ENCODE measurements at regions not wholly inside any gene's neighbourhood (a gene's known extent, or its start where the extent isn't known, plus 50 kb on each side); places are given as distances from the start of the nearest gene placed in this dataset.

GRCh38 chr7:85630904-85631600 is 444.2 kb upstream of the SEMA3D start:
- no peak for DNase-seq

GRCh38 chr7:85627791-85628586 is 441.1 kb upstream of the SEMA3D start:
- DNase-seq, result peak; percentile 14

GRCh38 chr7:85622059-85622458 is 435.2 kb upstream of the SEMA3D start:
- DNase-seq, result no peak

DNA sequence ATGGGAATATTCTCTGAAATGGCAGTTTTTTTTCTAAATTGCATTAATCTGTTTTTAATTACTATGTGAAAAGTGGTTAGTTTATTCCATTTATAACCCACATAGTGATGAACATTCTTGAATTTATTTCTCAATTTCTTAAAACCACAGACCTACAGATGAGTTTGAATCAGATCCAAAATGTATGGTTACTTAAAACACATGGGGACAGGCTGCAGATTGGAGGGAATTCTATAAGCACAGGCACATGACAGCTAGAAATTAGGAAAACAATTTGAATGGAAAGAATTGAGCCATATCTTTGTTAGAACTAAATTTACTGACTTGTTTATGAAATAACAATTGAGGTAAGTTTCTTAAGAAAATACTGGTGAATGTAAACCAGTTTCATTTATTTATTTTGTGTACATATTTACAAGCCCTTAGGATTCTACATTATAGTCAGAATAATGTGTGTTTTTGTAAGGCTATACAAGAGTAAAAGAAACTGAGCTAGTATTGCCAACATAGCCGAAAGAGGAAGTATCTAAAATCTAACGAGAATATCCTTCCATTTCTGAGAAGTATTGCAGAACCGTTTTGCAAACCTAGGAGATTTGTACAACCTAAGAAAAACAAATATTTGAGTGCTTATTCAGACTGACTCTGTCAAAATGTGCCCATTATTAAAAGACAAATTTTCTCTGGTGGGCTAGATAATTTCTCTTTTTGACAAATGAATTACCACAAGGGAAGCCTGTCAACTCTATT is 434.3 kb upstream of the SEMA3D start:
- peak; percentile 78 for DNase-seq

DNA sequence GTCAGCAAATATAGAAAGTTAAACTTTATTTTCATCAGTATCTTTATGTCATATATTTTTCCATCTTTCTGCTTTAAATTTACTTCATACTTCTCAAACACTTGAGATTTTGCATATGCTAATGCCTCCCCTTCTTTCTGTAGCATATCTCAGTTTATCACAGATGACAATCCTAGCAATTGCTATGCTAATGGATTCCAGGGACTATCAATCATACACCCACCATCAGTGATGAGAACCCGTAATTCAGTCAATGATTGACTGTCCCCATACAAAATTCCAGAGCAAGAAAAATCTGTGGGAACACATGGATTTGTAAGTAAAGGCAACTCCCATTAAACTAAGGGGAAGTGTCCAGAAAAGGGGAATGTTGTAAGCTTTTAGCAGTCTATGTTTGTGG is 432.4 kb upstream of the SEMA3D start:
- DNase-seq, result peak; percentile 36

- no peak for DNase-seq
These were observed 427.8 kb upstream of the SEMA3D start for GRCh38 chr7:85614684-85615083.

DNA sequence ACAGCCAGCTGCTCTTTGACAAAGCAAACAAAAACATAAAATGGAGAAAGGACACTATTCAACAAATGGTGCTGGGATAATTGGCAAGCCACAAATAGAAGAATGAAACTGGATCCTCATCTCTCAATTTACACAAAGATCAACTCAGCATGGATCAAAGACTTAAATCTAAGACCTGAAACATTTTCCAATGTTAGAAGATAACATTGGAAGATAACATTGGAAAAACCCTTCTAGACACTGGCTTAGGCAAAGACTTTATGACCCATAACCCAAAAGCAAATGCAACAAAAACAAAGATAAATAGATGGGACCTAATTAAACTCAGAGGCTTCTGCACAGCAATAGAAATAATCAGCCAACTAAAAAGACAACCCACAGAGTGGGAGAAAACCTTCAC is 425.7 kb upstream of the SEMA3D start:
- DNase-seq, result no peak

GRCh38 chr7:85608804-85609203 is 421.9 kb upstream of the SEMA3D start:
- DNase-seq, result no peak

DNA sequence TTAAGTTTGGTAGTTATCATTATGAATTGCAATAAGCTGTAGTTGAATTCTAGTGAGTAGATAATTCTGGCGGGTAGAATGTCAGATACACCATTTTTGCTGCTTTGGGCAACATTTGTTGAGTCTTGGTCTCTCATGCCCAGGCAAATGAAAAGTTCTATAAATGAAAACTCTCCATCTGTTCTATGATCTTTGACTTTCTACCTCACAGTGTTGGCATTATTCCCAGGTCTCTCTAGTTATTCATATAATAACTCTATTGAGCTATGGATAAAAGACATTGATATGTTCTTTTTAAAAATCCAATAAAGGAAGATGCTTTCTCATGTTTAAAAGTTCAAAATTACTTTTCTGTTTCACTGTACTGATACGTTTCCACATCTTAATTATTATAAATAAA is 415.3 kb upstream of the SEMA3D start:
- peak; percentile 43 for DNase-seq

DNA sequence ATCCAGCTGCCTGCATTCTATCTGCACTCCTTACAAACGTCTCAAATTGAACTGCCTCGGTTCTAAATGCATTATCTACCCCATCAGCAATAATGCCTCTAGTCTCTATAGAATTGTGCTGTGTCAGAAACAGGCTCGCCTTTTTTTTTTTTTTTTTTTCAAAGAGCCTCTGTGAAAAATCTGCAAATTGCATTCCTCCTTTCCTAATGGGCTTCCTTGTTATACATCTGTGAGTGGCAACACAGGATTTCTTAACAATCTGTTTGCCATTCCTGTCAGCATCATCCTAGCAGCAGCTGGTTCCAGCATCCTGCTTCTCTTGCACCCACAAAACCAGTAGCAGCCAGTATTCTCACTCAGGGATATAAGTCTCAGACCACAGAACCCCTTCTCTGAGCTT is 413.5 kb upstream of the SEMA3D start:
- peak; percentile 60 for DNase-seq

GRCh38 chr7:85596827-85597226 is 410.0 kb upstream of the SEMA3D start:
- DNase-seq, result no peak

DNA sequence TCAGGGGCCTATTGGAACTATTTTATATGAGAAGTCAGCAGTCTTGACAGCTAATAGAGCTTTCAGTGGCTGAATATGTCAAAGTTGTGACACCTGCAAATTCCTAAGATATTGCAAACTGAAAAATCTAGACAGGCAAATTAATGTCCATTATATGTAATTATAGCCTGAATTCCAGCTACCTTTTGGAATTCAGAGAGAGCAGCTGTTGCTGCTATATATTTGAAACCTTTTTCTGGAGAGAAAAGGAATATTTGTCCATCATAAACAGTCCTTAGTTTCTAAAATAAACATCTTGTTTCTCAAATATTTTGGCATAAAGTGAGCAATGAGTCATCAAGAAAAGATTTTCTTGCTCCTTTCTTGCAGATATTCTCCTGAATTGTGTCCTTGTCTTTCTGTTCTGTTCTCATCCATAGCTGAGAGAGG is 408.9 kb upstream of the SEMA3D start:
- DNase-seq, result peak; percentile 68

- no peak for DNase-seq
These were observed 406.5 kb upstream of the SEMA3D start for GRCh38 chr7:85593355-85593754.

GRCh38 chr7:85587785-85588184 is 400.9 kb upstream of the SEMA3D start:
- peak; percentile 66 for DNase-seq

DNA sequence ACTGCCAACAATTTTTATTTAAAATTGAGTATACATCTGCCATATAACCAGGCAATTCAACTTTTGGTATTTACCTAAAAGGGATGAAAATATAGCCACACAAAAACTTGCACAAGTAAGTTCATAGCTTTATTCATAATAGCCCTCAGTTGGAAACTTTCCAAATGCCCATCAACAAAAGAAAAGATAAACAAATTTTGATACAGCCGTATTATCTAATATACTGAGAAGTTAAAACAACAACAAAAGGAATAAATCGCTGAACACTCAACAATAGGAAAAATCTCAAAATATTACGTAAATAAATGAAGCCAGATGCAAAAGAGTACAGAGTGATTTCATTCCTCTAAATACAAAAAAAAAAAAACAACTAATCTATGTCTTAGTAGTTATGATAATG is 399.2 kb upstream of the SEMA3D start:
- DNase-seq, result no peak

- DNase-seq, result peak; percentile 79
These were observed 396.5 kb upstream of the SEMA3D start for GRCh38 chr7:85583131-85583953.

DNA sequence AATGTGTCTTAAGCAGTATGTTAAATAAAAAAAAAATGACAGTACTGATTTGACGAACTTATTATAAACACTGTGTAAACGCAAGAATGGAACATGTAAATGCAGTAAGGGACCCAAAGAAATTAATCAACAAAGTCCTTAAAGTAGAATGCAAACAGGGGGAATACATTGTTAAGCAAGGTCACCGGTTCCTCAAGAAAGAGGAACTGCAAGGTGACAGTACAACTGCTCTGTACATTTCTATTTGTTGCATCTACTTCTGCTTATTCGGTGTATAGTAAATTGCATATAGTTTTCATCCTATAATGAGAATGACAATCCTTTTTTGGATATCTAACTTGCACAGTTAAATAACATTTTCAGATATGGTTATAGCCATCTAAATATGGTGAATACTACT is 387.0 kb upstream of the SEMA3D start:
- DNase-seq, result no peak

GRCh38 chr7:85573346-85573745 is 386.5 kb upstream of the SEMA3D start:
- DNase-seq, result no peak

GRCh38 chr7:85570898-85571297 is 384.0 kb upstream of the SEMA3D start:
- DNase-seq, result no peak

DNA sequence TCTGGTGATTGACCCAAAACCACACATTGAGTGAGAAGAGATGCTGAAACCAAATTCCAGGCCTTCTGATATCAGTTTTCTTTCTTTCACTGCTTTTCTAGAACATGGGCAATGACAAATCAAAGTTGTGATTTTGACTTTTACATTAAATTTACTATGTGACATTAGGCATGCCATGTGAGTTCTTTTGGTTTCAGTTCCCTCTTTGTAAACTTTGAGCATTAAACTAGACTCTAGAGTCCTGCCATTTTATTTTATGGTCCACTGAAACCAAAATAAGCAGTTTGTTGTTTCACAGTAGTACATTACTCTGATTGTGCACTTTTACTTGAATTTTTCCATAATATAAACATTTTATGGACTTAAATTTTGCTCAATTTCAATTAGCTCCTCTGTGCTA is 381.1 kb upstream of the SEMA3D start:
- DNase-seq, result no peak

DNA sequence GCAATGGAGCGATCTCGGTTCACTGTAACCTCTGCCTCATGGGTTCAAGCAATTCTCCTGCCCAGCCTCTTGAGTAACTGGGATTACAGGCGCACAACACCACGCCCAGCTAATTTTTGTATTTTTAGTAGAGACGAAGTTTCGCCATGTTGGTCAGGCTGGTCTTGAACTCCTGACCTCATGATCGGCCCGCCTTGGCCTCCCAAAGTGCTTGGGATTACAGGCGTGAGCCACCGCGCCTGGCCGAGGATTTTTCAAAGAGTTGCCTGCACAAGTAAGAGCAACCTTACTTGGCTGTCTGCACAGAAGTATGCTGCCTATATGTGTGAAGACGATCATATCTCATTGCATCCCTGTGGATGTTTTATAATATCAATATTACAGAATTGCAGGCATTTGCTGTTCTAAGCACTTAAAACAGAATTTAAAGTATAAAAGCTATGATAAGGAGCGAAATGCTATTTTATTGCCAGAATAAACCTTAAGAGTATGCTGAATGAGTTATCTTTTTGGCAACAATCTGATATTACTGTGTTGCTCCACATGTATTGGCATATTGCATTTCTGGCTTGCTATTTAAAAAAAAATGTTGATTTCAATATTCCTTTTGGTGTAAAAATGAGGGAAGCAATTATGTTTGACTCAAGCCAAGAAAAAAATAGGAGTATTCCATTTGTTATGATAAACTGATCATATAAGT is 379.4 kb upstream of the SEMA3D start:
- DNase-seq, result no peak

GRCh38 chr7:85565276-85565675 is 378.4 kb upstream of the SEMA3D start:
- peak; percentile 27 for DNase-seq
